Lung (tissue), 11 donors: ENCODE measurements at regions not wholly inside any gene's neighbourhood (a gene's known extent, or its start where the extent isn't known, plus 50 kb on each side); places are given as distances from the start of the nearest gene placed in this dataset.

Experiments used
- ATAC-seq: fragments of 200-7000 bp; cut with Tn5 transposase; one replicate; pipeline ENCODE4 v1.9.1; 2020; ENCODE audit warnings: moderate number of reproducible peaks; ENCODE audit not compliant: insufficient read depth, low FRiP score
- DNase-seq, 3 donors: peaks; one replicate each; pipeline ENCODE4 v3.0.0-alpha.2; 2013 to 2017
- H3K27ac ChIP-seq, 2 donors: one replicate each; pipeline ENCODE4 v1.5.1; 2013; ENCODE audit warnings: mild to moderate bottlenecking in 2 of 2, moderate library complexity in 2 of 2, control low read depth in 1 of 2, inconsistent platforms in 1 of 2, low read depth in 1 of 2, low read length in 1 of 2
- H3K27me3 ChIP-seq, 3 donors: one replicate each; pipeline ENCODE4 v1.5.1; 2013; ENCODE audit warnings: low read length in 2 of 3; ENCODE audit not compliant: control insufficient read depth in 3 of 3, insufficient read depth in 3 of 3
- H3K36me3 ChIP-seq, 4 donors: one replicate each; pipeline ENCODE4 v1.5.1; 2013; ENCODE audit warnings: low read length in 4 of 4, mild to moderate bottlenecking in 1 of 4, moderate library complexity in 1 of 4; ENCODE audit not compliant: control insufficient read depth in 4 of 4, insufficient read depth in 4 of 4
- H3K4me1 ChIP-seq, 5 donors: one replicate each; pipeline ENCODE4 v1.5.1; 2013; ENCODE audit warnings: low read length in 5 of 5, mild to moderate bottlenecking in 2 of 5, moderate library complexity in 1 of 5; ENCODE audit not compliant: control insufficient read depth in 5 of 5, insufficient read depth in 5 of 5
- H3K4me3 ChIP-seq: one replicate; pipeline ENCODE4 v1.5.1; 2013; ENCODE audit warnings: mild to moderate bottlenecking, control low read depth, moderate library complexity
- H3K9ac ChIP-seq, 2 donors: one replicate each; pipeline ENCODE4 v1.5.1; 2013; ENCODE audit warnings: low read length in 2 of 2, control low read depth in 1 of 2; ENCODE audit not compliant: insufficient read depth in 1 of 2
- H3K9me3 ChIP-seq, 4 donors: one replicate each; pipeline ENCODE4 v1.5.1; 2013; ENCODE audit warnings: low read length in 3 of 4, mild to moderate bottlenecking in 1 of 4, moderate library complexity in 1 of 4; ENCODE audit not compliant: control insufficient read depth in 4 of 4, insufficient read depth in 3 of 4
- CTCF ChIP-seq: IDR thresholded peaks from 2 replicates; pipeline ENCODE4 v1.5.1; 2012; ENCODE audit warnings: mild to moderate bottlenecking; ENCODE audit errors: control extremely low read depth, extremely low read depth
- WGBS, 2 donors: extraction: QIAGEN DNeasy Blood & Tissue Kit; methylation state at CpG; one replicate each; pipeline ENCODE4 v1.1.7; 2013; 5-methylcytosine and 5-hydroxymethylcytosine counted together
- donor health status: control.
- donor health status: control.
- donor health status: Bipolar disorder and iron deficiency.
- donor health status: healthy.
- donor health status: DM: yes; HTN: yes; CAD: no.

GRCh38 chr1:60130703-60131102 is 57.1 kb upstream of the C1orf87 start:
- H3K27me3 ChIP-seq: peaks cover 0 to 3% (median 0%) of the 10 kb centered on the region in 3 donors
- no peak overlapping the region for H3K4me3 ChIP-seq
- whole genome bisulfite sequencing, 2 donors: 82 to 89% methylated on average over 3 of the region's 3 CpGs
- no peak for TF ChIP-seq CTCF
- no peak for ATAC-seq
- no peaks in the 10 kb centered on the region for H3K36me3 ChIP-seq
- no peak overlapping the region for H3K9ac ChIP-seq
- H3K27ac ChIP-seq: no peak overlapping the region
- H3K4me1 ChIP-seq: peaks cover 0 to 2% (median 0%) of the 10 kb centered on the region in 5 donors
- H3K9me3 ChIP-seq: no peaks in the 10 kb centered on the region
- DNase-seq: no peak

GRCh38 chr1:60129911-60130310 is 56.3 kb upstream of the C1orf87 start:
- WGBS, 2 donors: 68 to 86% methylated on average over 4 of the region's 4 CpGs

GRCh38 chr1:60126723-60127122 is 53.2 kb upstream of the C1orf87 start:
- Histone ChIP-seq H3K27me3 (peaks cover 0 to 3% (median 0%) of the 10 kb centered on the region in 3 donors), H3K9me3 (no peaks in the 10 kb centered on the region), H3K9ac (no peak overlapping the region), H3K36me3 (no peaks in the 10 kb centered on the region), H3K27ac (no peak overlapping the region), H3K4me1 (no peaks in the 10 kb centered on the region), H3K4me3 (no peak overlapping the region)
- WGBS, 2 donors: 70 to 73% methylated on average over 3 of the region's 3 CpGs
- DNase-seq (peak in 1 of 3 donors; percentile 12), ATAC-seq (no peak)
- no peak for TF ChIP-seq CTCF

More at GRCh38 chr1:60129911-60130310, 56.3 kb upstream of the C1orf87 start:
- Histone ChIP-seq H3K9ac (no peak overlapping the region), H3K36me3 (no peaks in the 10 kb centered on the region), H3K27me3 (peaks cover 0 to 3% (median 0%) of the 10 kb centered on the region in 3 donors), H3K9me3 (no peaks in the 10 kb centered on the region), H3K4me1 (peaks cover 0 to 2% (median 0%) of the 10 kb centered on the region in 5 donors), H3K27ac (no peak overlapping the region), H3K4me3 (no peak overlapping the region)
- TF ChIP-seq CTCF: no peak
- DNase-seq: peak in 1 of 3 donors; percentile 14
- ATAC-seq: no peak
